ENCODE measurements at regions not wholly inside any gene's neighbourhood (a gene's known extent, or its start where the extent isn't known, plus 50 kb on each side); places are given as distances from the start of the nearest gene placed in this dataset.

DNA sequence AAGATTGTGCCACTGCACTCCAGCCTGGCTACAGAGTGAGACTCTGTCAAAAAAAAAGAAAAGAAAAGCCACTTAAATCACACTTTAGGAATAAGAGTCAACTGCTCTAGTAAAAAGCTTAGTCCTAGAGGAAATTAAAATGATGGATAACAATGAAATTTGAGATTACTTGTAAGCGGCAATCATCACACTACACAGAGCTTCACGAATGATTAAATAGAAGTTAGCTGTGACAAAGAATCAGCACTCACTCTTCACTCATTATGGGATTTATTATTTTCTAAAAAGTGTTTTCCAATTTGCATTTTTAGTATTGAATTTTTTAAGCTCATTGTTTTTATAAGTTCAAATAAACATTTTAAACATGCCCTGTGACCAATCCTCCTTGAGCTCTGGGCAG is 718.0 kb downstream of the UTRN start:
- H3K4me1 Mint-ChIP-seq (ENCODE audit: low read depth): no peaks in the 10 kb centered on the region
- intact Hi-C loops (cut with DNase I, micrococcal nuclease): no loop called here

DNA sequence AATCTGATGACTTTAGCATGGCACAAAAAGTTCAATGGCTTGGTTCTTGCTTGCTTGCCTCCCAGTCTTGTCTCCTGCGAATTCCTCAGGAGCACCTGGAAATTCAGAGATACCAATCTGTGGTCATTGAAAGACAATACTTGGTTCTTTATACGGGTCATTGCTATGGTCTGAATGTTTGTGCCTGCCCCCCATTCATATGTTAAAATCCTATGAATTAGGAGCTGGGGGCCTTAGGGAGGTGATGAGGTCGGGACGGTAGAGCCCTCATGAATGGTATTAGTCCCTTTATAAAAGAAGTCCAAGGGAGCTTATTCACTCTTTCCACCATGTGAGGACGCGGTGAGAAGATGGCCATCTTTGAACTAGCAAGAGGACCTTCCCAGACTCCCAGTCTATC is 721.8 kb downstream of the UTRN start:
- Histone ChIP-seq H3K27ac (ENCODE audit: low read depth in 1 of 2, low read length in 2 of 2) (no peak overlapping the region), H3K9me3 (ENCODE audit: control insufficient read depth in 1 of 2, insufficient read depth in 1 of 2, low read length in 2 of 2) (no peaks in the 10 kb centered on the region), H3K36me3 (ENCODE audit: insufficient read depth, low read length) (no peaks in the 10 kb centered on the region), H3K4me1 (ENCODE audit: insufficient read depth, low read length) (no peaks in the 10 kb centered on the region), H3K4me3 (ENCODE audit: low read length) (no peak overlapping the region), H3K27me3 (ENCODE audit: control insufficient read depth in 1 of 2, insufficient read depth in 2 of 2, low read length in 2 of 2) (peaks cover 0 to 5% of the 10 kb centered on the region in 2 experiments)
- Mint-ChIP-seq H3K36me3 (ENCODE audit: low read depth) (no peaks in the 10 kb centered on the region), H3K27me3 (peaks cover 21% of the 10 kb centered on the region), H3K27ac (no peak overlapping the region), H3K4me3 (no peak overlapping the region), H3K4me1 (ENCODE audit: low read depth) (no peaks in the 10 kb centered on the region), H3K9me3 (no peaks in the 10 kb centered on the region)
- intact Hi-C loops (cut with DNase I, micrococcal nuclease): no loop called here
- ChIA-PET CTCF (no interaction called here), POLR2A (no interaction called here)
- DNase-seq: no peak
- no peak for ATAC-seq (ENCODE audit: poor library complexity)
- TF ChIP-seq, protein P1, sequence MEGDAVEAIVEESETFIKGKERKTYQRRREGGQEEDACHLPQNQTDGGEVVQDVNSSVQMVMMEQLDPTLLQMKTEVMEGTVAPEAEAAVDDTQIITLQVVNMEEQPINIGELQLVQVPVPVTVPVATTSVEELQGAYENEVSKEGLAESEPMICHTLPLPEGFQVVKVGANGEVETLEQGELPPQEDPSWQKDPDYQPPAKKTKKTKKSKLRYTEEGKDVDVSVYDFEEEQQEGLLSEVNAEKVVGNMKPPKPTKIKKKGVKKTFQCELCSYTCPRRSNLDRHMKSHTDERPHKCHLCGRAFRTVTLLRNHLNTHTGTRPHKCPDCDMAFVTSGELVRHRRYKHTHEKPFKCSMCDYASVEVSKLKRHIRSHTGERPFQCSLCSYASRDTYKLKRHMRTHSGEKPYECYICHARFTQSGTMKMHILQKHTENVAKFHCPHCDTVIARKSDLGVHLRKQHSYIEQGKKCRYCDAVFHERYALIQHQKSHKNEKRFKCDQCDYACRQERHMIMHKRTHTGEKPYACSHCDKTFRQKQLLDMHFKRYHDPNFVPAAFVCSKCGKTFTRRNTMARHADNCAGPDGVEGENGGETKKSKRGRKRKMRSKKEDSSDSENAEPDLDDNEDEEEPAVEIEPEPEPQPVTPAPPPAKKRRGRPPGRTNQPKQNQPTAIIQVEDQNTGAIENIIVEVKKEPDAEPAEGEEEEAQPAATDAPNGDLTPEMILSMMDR (IDR thresholded peaks at IDR 0.05): no peak

More for the DNA sequence above, 718.0 kb downstream of the UTRN start:
- peaks cover 21% of the 10 kb centered on the region for H3K27me3 Mint-ChIP-seq
- H3K9me3 ChIP-seq (ENCODE audit: control insufficient read depth in 1 of 2, insufficient read depth in 1 of 2, low read length in 2 of 2): no peaks in the 10 kb centered on the region
- H3K27ac ChIP-seq (ENCODE audit: low read depth in 1 of 2, low read length in 2 of 2): no peak overlapping the region
- no peak overlapping the region for H3K27ac Mint-ChIP-seq
- ATAC-seq (ENCODE audit: poor library complexity) (no peak), DNase-seq (no peak)
- no peaks in the 10 kb centered on the region for H3K4me1 ChIP-seq (ENCODE audit: insufficient read depth, low read length)
- POLR2A ChIA-PET: no interaction called here
- no peaks in the 10 kb centered on the region for H3K36me3 ChIP-seq (ENCODE audit: insufficient read depth, low read length)
- CTCF ChIA-PET: no interaction called here
- H3K4me3 ChIP-seq (ENCODE audit: low read length): no peak overlapping the region
- no peak overlapping the region for H3K4me3 Mint-ChIP-seq
- peaks cover 0 to 5% of the 10 kb centered on the region in 2 experiments for H3K27me3 ChIP-seq (ENCODE audit: control insufficient read depth in 1 of 2, insufficient read depth in 2 of 2, low read length in 2 of 2)
- TF ChIP-seq, protein P1 (IDR thresholded peaks at IDR 0.05): no peak
- no peaks in the 10 kb centered on the region for H3K9me3 Mint-ChIP-seq
- no peaks in the 10 kb centered on the region for H3K36me3 Mint-ChIP-seq (ENCODE audit: low read depth)

DNA sequence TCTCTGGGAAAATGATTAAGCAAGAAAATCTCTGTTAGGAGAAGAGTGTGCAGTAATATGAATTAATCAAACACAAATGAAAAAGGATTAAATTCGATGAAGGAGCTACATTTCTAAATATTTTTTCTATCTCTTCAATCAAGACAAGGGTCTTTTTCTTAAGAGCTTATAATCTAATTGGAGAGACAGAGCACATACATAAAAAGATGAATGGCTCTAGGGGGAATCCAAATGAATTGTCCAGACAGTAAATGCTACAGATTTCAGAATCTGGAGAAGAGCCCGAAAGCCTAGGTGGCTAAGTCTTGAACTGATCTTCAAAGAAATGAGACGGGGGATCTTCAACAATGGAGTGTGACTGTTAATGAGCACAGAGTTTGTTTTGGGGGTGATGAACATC is 723.6 kb downstream of the UTRN start:
- ATAC-seq (ENCODE audit: poor library complexity) (no peak), DNase-seq (no peak)
- POLR2A ChIA-PET: no interaction called here
- Histone ChIP-seq H3K4me1 (ENCODE audit: insufficient read depth, low read length) (no peaks in the 10 kb centered on the region), H3K9me3 (ENCODE audit: control insufficient read depth in 1 of 2, insufficient read depth in 1 of 2, low read length in 2 of 2) (no peaks in the 10 kb centered on the region), H3K27me3 (ENCODE audit: control insufficient read depth in 1 of 2, insufficient read depth in 2 of 2, low read length in 2 of 2) (peaks cover 0 to 5% of the 10 kb centered on the region in 2 experiments), H3K27ac (ENCODE audit: low read depth in 1 of 2, low read length in 2 of 2) (no peak overlapping the region), H3K36me3 (ENCODE audit: insufficient read depth, low read length) (no peaks in the 10 kb centered on the region), H3K4me3 (ENCODE audit: low read length) (no peak overlapping the region)
- Mint-ChIP-seq H3K4me1 (ENCODE audit: low read depth) (no peaks in the 10 kb centered on the region), H3K9me3 (no peaks in the 10 kb centered on the region), H3K27me3 (peaks cover 21% of the 10 kb centered on the region), H3K27ac (no peak overlapping the region), H3K36me3 (ENCODE audit: low read depth) (no peaks in the 10 kb centered on the region), H3K4me3 (no peak overlapping the region)
- CTCF ChIA-PET: no interaction called here
- intact Hi-C loops (cut with DNase I, micrococcal nuclease): no loop called here
- TF ChIP-seq, protein P1 (IDR thresholded peaks at IDR 0.05): no peak

Measured in CD4-positive, alpha-beta T cell (primary cell).